Endothelial cell of umbilical vein (primary cell): ENCODE measurements at regions not wholly inside any gene's neighbourhood (a gene's known extent, or its start where the extent isn't known, plus 50 kb on each side); places are given as distances from the start of the nearest gene placed in this dataset.

ENCODE experiments used
- CTCF ChIP-seq, 2 donors: IDR thresholded peaks; 1 replicate in 1 of 2; 2 replicates in 1 of 2; pipeline ENCODE4 v1.5.1; 2011; ENCODE audit warnings: low read length in 2 of 2, mild to moderate bottlenecking in 2 of 2, moderate library complexity in 2 of 2, control low read depth in 1 of 2, inconsistent platforms in 1 of 2, low read depth in 1 of 2; ENCODE audit not compliant: insufficient read depth in 1 of 2; ENCODE audit errors: extremely low read depth in 1 of 2
- EZH2 ChIP-seq: IDR thresholded peaks from 2 replicates; pipeline ENCODE4 v1.6.1; 2012; ENCODE audit warnings: borderline replicate concordance, low read depth, mild to moderate bottlenecking, moderate library complexity, low read length, inconsistent platforms; ENCODE audit not compliant: severe bottlenecking
- FOS ChIP-seq: IDR thresholded peaks from 2 replicates; pipeline ENCODE4 v1.6.1; 2011; ENCODE audit warnings: mild to moderate bottlenecking, low read length, moderate library complexity, borderline replicate concordance; ENCODE audit not compliant: insufficient read depth
- MAX ChIP-seq: IDR thresholded peaks from 2 replicates; pipeline ENCODE4 v1.6.1; 2011; ENCODE audit not compliant: insufficient read depth, insufficient read length
- MYC ChIP-seq: IDR thresholded peaks from one replicate; pipeline ENCODE4 v1.6.1; 2011; ENCODE audit warnings: mild to moderate bottlenecking, low read depth, low read length
- POLR2A ChIP-seq: IDR thresholded peaks from 2 replicates; pipeline ENCODE4 v1.6.1; 2012; ENCODE audit warnings: low read depth, mild to moderate bottlenecking, control low read depth, low read length
- POLR2AphosphoS5 ChIP-seq: IDR thresholded peaks from 2 replicates; pipeline ENCODE4 v1.6.1; 2012; ENCODE audit warnings: low read depth, mild to moderate bottlenecking, control low read depth, low read length, moderate library complexity; ENCODE audit not compliant: insufficient read depth

- TF ChIP-seq POLR2A, result no peak
- TF ChIP-seq CTCF (IDR thresholded peaks at IDR 0.05; ENCODE audit: extremely low read depth in 1 of 2, insufficient read depth in 1 of 2, low read depth in 1 of 2, low read length in 2 of 2), result no peak
- no peak for TF ChIP-seq MYC
- TF ChIP-seq POLR2AphosphoS5, result no peak
- no peak for TF ChIP-seq EZH2
- TF ChIP-seq MAX, result no peak
- TF ChIP-seq FOS, result no peak
These were observed 89.9 kb downstream of the SOX11 start for GRCh38 chr2:5782103-5782502.
